Osteoblast (primary cell): ENCODE measurements at regions not wholly inside any gene's neighbourhood (a gene's known extent, or its start where the extent isn't known, plus 50 kb on each side); places are given as distances from the start of the nearest gene placed in this dataset.

Experiments
- DNase-seq: peaks from one replicate; pipeline ENCODE4 v3.0.0; 2011; ENCODE audit warnings: low spot score, mixed read lengths; ENCODE audit not compliant: insufficient read length; ENCODE audit errors: missing footprints
- H2AFZ ChIP-seq: 2 replicates; pipeline ENCODE4 v1.6.0; 2011; ENCODE audit warnings: mild to moderate bottlenecking, low read length
- H3K27ac ChIP-seq: 2 replicates; pipeline ENCODE4 v1.5.1; 2011; ENCODE audit warnings: mild to moderate bottlenecking, low read depth, low read length, moderate library complexity
- H3K27me3 ChIP-seq: 2 replicates; pipeline ENCODE4 v1.6.0; 2012; ENCODE audit warnings: mild to moderate bottlenecking, control low read depth, inconsistent platforms, low read length, moderate library complexity; ENCODE audit not compliant: insufficient read depth
- H3K36me3 ChIP-seq: 2 replicates; pipeline ENCODE4 v1.5.1; 2011; ENCODE audit warnings: mild to moderate bottlenecking, low read length, control low read depth, moderate library complexity; ENCODE audit not compliant: insufficient read depth
- H3K4me1 ChIP-seq: 2 replicates; pipeline ENCODE4 v1.5.1; 2011; ENCODE audit warnings: mild to moderate bottlenecking, low read length, control low read depth, moderate library complexity; ENCODE audit not compliant: insufficient read depth
- H3K4me2 ChIP-seq: 2 replicates; pipeline ENCODE4 v1.6.0; 2011; ENCODE audit warnings: mild to moderate bottlenecking, low read length; ENCODE audit not compliant: insufficient read depth
- H3K4me3 ChIP-seq: fragments of 200-600 bp; sonication (generic); 3 replicates; pipeline ENCODE4 v1.5.1; 2012; ENCODE audit warnings: mild to moderate bottlenecking, low read length, inconsistent platforms; ENCODE audit not compliant: insufficient read depth
- H3K79me2 ChIP-seq: 2 replicates; pipeline ENCODE4 v1.6.0; 2012; ENCODE audit warnings: mild to moderate bottlenecking, low read length, control low read depth, inconsistent platforms; ENCODE audit not compliant: insufficient read depth
- H3K9me3 ChIP-seq: 2 replicates; pipeline ENCODE4 v1.5.1; 2011; ENCODE audit warnings: low read depth, low read length, control low read depth
- H4K20me1 ChIP-seq: 2 replicates; pipeline ENCODE4 v1.6.0; 2012; ENCODE audit warnings: mild to moderate bottlenecking, low read length, control low read depth; ENCODE audit not compliant: insufficient read depth
- CTCF ChIP-seq: IDR thresholded peaks from 2 replicates; pipeline ENCODE4 v1.5.1; 2011; ENCODE audit warnings: mild to moderate bottlenecking, low read depth, low read length, moderate library complexity; ENCODE audit errors: extremely low read depth

GRCh38 chr10:129280908-129281586, 186.0 kb upstream of the MGMT start:
- Histone ChIP-seq H3K36me3 (no peaks in the 10 kb centered on the region), H3K4me3 (no peak overlapping the region), H3K4me2 (no peak overlapping the region), H3K27me3 (no peaks in the 10 kb centered on the region), H4K20me1 (no peaks in the 10 kb centered on the region), H3K27ac (no peak overlapping the region), H3K9me3 (peaks cover 3% of the 10 kb centered on the region), H2AFZ (no peak overlapping the region), H3K79me2 (no peaks in the 10 kb centered on the region), H3K4me1 (no peaks in the 10 kb centered on the region)
- DNase-seq, result no peak
- TF ChIP-seq CTCF, result no peak

GRCh38 chr10:129285459-129285858, 181.6 kb upstream of the MGMT start:
- Histone ChIP-seq H2AFZ (no peak overlapping the region), H3K4me3 (no peak overlapping the region), H3K79me2 (no peaks in the 10 kb centered on the region), H3K27me3 (no peaks in the 10 kb centered on the region), H3K36me3 (no peaks in the 10 kb centered on the region), H3K4me2 (no peak overlapping the region), H3K4me1 (no peaks in the 10 kb centered on the region), H3K27ac (no peak overlapping the region), H4K20me1 (no peaks in the 10 kb centered on the region), H3K9me3 (peaks cover 3% of the 10 kb centered on the region)
- DNase-seq, result no peak
- no peak for TF ChIP-seq CTCF

GRCh38 chr10:129288999-129289584, 177.9 kb upstream of the MGMT start:
- TF ChIP-seq CTCF, result no peak
- H3K79me2 ChIP-seq, result no peaks in the 10 kb centered on the region

GRCh38 chr10:129293991-129294700, 172.9 kb upstream of the MGMT start:
- no peak overlapping the region for H3K4me2 ChIP-seq
- H2AFZ ChIP-seq, result no peak overlapping the region
- no peaks in the 10 kb centered on the region for H4K20me1 ChIP-seq
- no peak for TF ChIP-seq CTCF
- no peak overlapping the region for H3K27ac ChIP-seq
- no peak overlapping the region for H3K4me3 ChIP-seq
- no peak for DNase-seq
- no peaks in the 10 kb centered on the region for H3K27me3 ChIP-seq
- no peaks in the 10 kb centered on the region for H3K4me1 ChIP-seq
- no peaks in the 10 kb centered on the region for H3K79me2 ChIP-seq
- H3K9me3 ChIP-seq, result no peaks in the 10 kb centered on the region
- no peaks in the 10 kb centered on the region for H3K36me3 ChIP-seq

More at GRCh38 chr10:129288999-129289584, 177.9 kb upstream of the MGMT start:
- no peak overlapping the region for H3K27ac ChIP-seq
- no peak overlapping the region for H3K4me2 ChIP-seq
- H3K36me3 ChIP-seq, result no peaks in the 10 kb centered on the region
- H3K27me3 ChIP-seq, result no peaks in the 10 kb centered on the region
- no peaks in the 10 kb centered on the region for H3K4me1 ChIP-seq
- no peaks in the 10 kb centered on the region for H4K20me1 ChIP-seq
- H2AFZ ChIP-seq, result no peak overlapping the region
- no peak overlapping the region for H3K4me3 ChIP-seq
- H3K9me3 ChIP-seq, result no peaks in the 10 kb centered on the region
- DNase-seq, result no peak
